HG03378 (cell line): ENCODE measurements at regions not wholly inside any gene's neighbourhood (a gene's known extent, or its start where the extent isn't known, plus 50 kb on each side); places are given as distances from the start of the nearest gene placed in this dataset.
"Not testable (repeated sequence)": the region's sequence is repeated elsewhere in the genome, so short reads cannot be mapped to it uniquely, and the experiment has no call there.

Source experiments
- ATAC-seq: cut with Tn5 transposase; IDR thresholded peaks from one replicate; pipeline ENCODE4 v1.9.1; 2021; ENCODE audit warnings: mild to moderate bottlenecking, moderate library complexity; ENCODE audit not compliant: unreplicated experiment

GRCh38 chr12:42932936-42933335 lies 343.4 kb upstream of the PRICKLE1 start:
- ATAC-seq: no peak

- ATAC-seq: no peak
Observed at GRCh38 chr12:42926232-42926631, 336.7 kb upstream of the PRICKLE1 start.

GRCh38 chr12:42924482-42924881 lies 334.9 kb upstream of the PRICKLE1 start:
- ATAC-seq: no peak

GRCh38 chr12:42923583-42923982 lies 334.0 kb upstream of the PRICKLE1 start:
- no peak for ATAC-seq

GRCh38 chr12:42923156-42923555 lies 333.6 kb upstream of the PRICKLE1 start:
- no peak for ATAC-seq

GRCh38 chr12:42922505-42922850 lies 332.9 kb upstream of the PRICKLE1 start:
- no peak for ATAC-seq

- no peak for ATAC-seq
Observed at GRCh38 chr12:42921741-42922504, 332.4 kb upstream of the PRICKLE1 start.

GRCh38 chr12:42919691-42920090 lies 330.1 kb upstream of the PRICKLE1 start:
- no peak for ATAC-seq

GRCh38 chr12:42918443-42918842 lies 328.9 kb upstream of the PRICKLE1 start:
- no peak for ATAC-seq

GRCh38 chr12:42916143-42916542 lies 326.6 kb upstream of the PRICKLE1 start:
- no peak for ATAC-seq

GRCh38 chr12:42915426-42915825 lies 325.9 kb upstream of the PRICKLE1 start:
- no peak for ATAC-seq

- no peak for ATAC-seq
Observed at GRCh38 chr12:42912367-42912766, 322.8 kb upstream of the PRICKLE1 start.

GRCh38 chr12:42910656-42911055 lies 321.1 kb upstream of the PRICKLE1 start:
- no peak for ATAC-seq

GRCh38 chr12:42908712-42909111 lies 319.2 kb upstream of the PRICKLE1 start:
- no peak for ATAC-seq

GRCh38 chr12:42906801-42907200 lies 317.3 kb upstream of the PRICKLE1 start:
- not testable (repeated sequence) for ATAC-seq

- no peak for ATAC-seq
Observed at GRCh38 chr12:42905419-42905705, 315.8 kb upstream of the PRICKLE1 start.

GRCh38 chr12:42904683-42905418 lies 315.3 kb upstream of the PRICKLE1 start:
- ATAC-seq: no peak

- no peak for ATAC-seq
Observed at GRCh38 chr12:42903736-42904135, 314.2 kb upstream of the PRICKLE1 start.

GRCh38 chr12:42902001-42902400 lies 312.5 kb upstream of the PRICKLE1 start:
- ATAC-seq: no peak

- no peak for ATAC-seq
Observed at GRCh38 chr12:42893803-42894202, 304.3 kb upstream of the PRICKLE1 start.

- ATAC-seq: no peak
Observed at GRCh38 chr12:42892702-42893551, 303.4 kb upstream of the PRICKLE1 start.

- no peak for ATAC-seq
Observed at GRCh38 chr12:42887657-42888056, 298.1 kb upstream of the PRICKLE1 start.
